H1 (cell line): ENCODE measurements at regions not wholly inside any gene's neighbourhood (a gene's known extent, or its start where the extent isn't known, plus 50 kb on each side); places are given as distances from the start of the nearest gene placed in this dataset.

Experiments used
- CTCF ChIA-PET: fragments of 300-600 bp; sonication (Branson Sonifier 250); formaldehyde crosslinking; loops from one replicate; lab custom pipeline; 2021; ENCODE audit not compliant: partially characterized antibody; lab: Charles Lee
- POLR2A ChIA-PET: fragments of 300-600 bp; sonication (Branson Sonifier 250); formaldehyde crosslinking; loops from one replicate; lab custom pipeline; 2021; ENCODE audit warnings: inconsistent platforms; ENCODE audit not compliant: partially characterized antibody; lab: Charles Lee
- DNase-seq, 2 experiments: peaks; one replicate each; pipeline versions ENCODE4 v3.0.0 to v3.0.0-alpha.2; 2010 to 2022; ENCODE audit warnings: low spot score in 2 of 2, low read depth in 1 of 2, mixed read lengths in 1 of 2
- FAIRE-seq: peaks from 2 replicates; lab custom pipeline; 2011; peaks lifted over from hg19 to GRCh38; lab: Jason Lieb, UNC
- H2AFZ ChIP-seq: 2 replicates; pipeline ENCODE4 v1.8.1; 2012; ENCODE audit warnings: low read length, inconsistent platforms
- H2AK5ac ChIP-seq: 2 replicates; pipeline ENCODE4 v1.6.1; 2013; ENCODE audit warnings: low read depth, low read length
- H2BK120ac ChIP-seq: replicated peaks from 2 replicates; pipeline ENCODE3; 2013; ENCODE audit warnings: low read depth, low read length, inconsistent platforms
- H2BK12ac ChIP-seq: 2 replicates; pipeline ENCODE4 v1.6.1; 2013; ENCODE audit warnings: low read depth, low read length
- H2BK15ac ChIP-seq: 2 replicates; pipeline ENCODE4 v1.6.1; 2013; ENCODE audit warnings: low read length
- H2BK20ac ChIP-seq: 2 replicates; pipeline ENCODE4 v1.6.1; 2013; ENCODE audit warnings: low read length
- H2BK5ac ChIP-seq: 2 replicates; pipeline ENCODE4 v1.6.1; 2013; ENCODE audit warnings: low read depth, low read length
- H3K14ac ChIP-seq: 2 replicates; pipeline ENCODE4 v1.6.1; 2013; ENCODE audit warnings: inconsistent platforms; ENCODE audit not compliant: insufficient read length
- H3K18ac ChIP-seq: 2 replicates; pipeline ENCODE4 v1.6.1; 2013; ENCODE audit warnings: low read length; ENCODE audit errors: extremely low read depth
- H3K23ac ChIP-seq: 2 replicates; pipeline ENCODE4 v1.6.1; 2013; ENCODE audit warnings: inconsistent platforms; ENCODE audit not compliant: insufficient read length
- H3K23me2 ChIP-seq: 2 replicates; pipeline ENCODE4 v1.6.1; 2013; ENCODE audit warnings: low read depth, low read length
- H3K27ac ChIP-seq: 2 replicates; pipeline ENCODE4 v1.6.1; 2011; ENCODE audit warnings: low read depth, low read length, inconsistent platforms
- H3K27me3 ChIP-seq, 4 experiments: replicated peaks in 1 of 4; 1 replicate in 1 of 4; 2 replicates in 3 of 4; pipeline versions ENCODE4 v1.6.1 to v1.8.1; 2011 to 2013; ENCODE audit warnings: low read length in 3 of 4, mild to moderate bottlenecking in 3 of 4, inconsistent platforms in 2 of 4, mixed read lengths in 2 of 4, moderate library complexity in 1 of 4; ENCODE audit not compliant: control insufficient read depth in 3 of 4, insufficient read depth in 3 of 4; ENCODE audit errors: extremely low read depth in 1 of 4
- H3K36me3 ChIP-seq, 4 experiments: 2 replicates each; pipeline versions ENCODE4 v1.6.1 to v1.8.1; 2011 to 2013; ENCODE audit warnings: mild to moderate bottlenecking in 4 of 4, low read length in 3 of 4, moderate library complexity in 2 of 4, control low read depth in 1 of 4, inconsistent platforms in 1 of 4; ENCODE audit not compliant: insufficient read depth in 4 of 4, control insufficient read depth in 2 of 4
- H3K4ac ChIP-seq: replicated peaks from 2 replicates; pipeline ENCODE3; 2013; ENCODE audit warnings: low read length, low read depth, mixed read lengths, inconsistent platforms; ENCODE audit not compliant: insufficient read length
- H3K4me1 ChIP-seq, 4 experiments: replicated peaks in 1 of 4; 1 replicate in 1 of 4; 2 replicates in 3 of 4; pipeline versions ENCODE4 v1.6.1 to v1.8.1; 2011 to 2013; ENCODE audit warnings: low read length in 3 of 4, inconsistent platforms in 2 of 4, mixed read lengths in 1 of 4; ENCODE audit not compliant: insufficient read depth in 4 of 4, control insufficient read depth in 3 of 4
- H3K4me2 ChIP-seq, 2 experiments: 2 replicates each; pipeline versions ENCODE4 v1.6.1 to v1.8.1; 2011 to 2013; ENCODE audit warnings: low read depth in 2 of 2, low read length in 2 of 2, control low read depth in 1 of 2, inconsistent platforms in 1 of 2, mild to moderate bottlenecking in 1 of 2; ENCODE audit not compliant: insufficient read depth in 1 of 2
- H3K4me3 ChIP-seq, 4 experiments: fragments of 200-600, 300-600 bp in 1 of 4; sonication (generic), shearing (Covaris generic), sonication (Bioruptor Twin) in 1 of 4; 2 replicates each; pipeline versions ENCODE4 v1.5.1 to v1.8.1; 2011 to 2016; ENCODE audit warnings: low read length in 4 of 4, low read depth in 3 of 4, control low read depth in 2 of 4, inconsistent platforms in 2 of 4, mild to moderate bottlenecking in 2 of 4, mixed read lengths in 1 of 4, moderate library complexity in 1 of 4; ENCODE audit not compliant: insufficient read depth in 2 of 4; ENCODE audit errors: extremely low read depth in 1 of 4
- H3K56ac ChIP-seq: replicated peaks from 2 replicates; pipeline ENCODE3; 2013; ENCODE audit warnings: low read depth, mild to moderate bottlenecking, mixed read lengths, low read length, inconsistent platforms; ENCODE audit not compliant: insufficient read length
- H3K79me1 ChIP-seq: 2 replicates; pipeline ENCODE4 v1.6.1; 2013; ENCODE audit warnings: low read depth, low read length, control low read depth
- H3K79me2 ChIP-seq, 2 experiments: 2 replicates each; pipeline versions ENCODE4 v1.6.1 to v1.8.1; 2012 to 2013; ENCODE audit warnings: low read length in 2 of 2, mild to moderate bottlenecking in 2 of 2, inconsistent platforms in 1 of 2; ENCODE audit not compliant: insufficient read depth in 2 of 2, control insufficient read depth in 1 of 2
- H3K9ac ChIP-seq, 4 experiments: replicated peaks in 1 of 4; 1 replicate in 1 of 4; 2 replicates in 3 of 4; pipeline versions ENCODE4 v1.6.1 to v1.8.1; 2011 to 2013; ENCODE audit warnings: low read depth in 3 of 4, low read length in 3 of 4, control low read depth in 2 of 4, mild to moderate bottlenecking in 2 of 4, moderate library complexity in 2 of 4, inconsistent platforms in 1 of 4; ENCODE audit errors: extremely low read depth in 1 of 4
- H3K9me3 ChIP-seq, 2 experiments: 2 replicates each; pipeline versions ENCODE4 v1.6.1 to v1.8.1; 2012 to 2013; ENCODE audit warnings: mild to moderate bottlenecking in 2 of 2, moderate library complexity in 2 of 2, control low read depth in 1 of 2, inconsistent platforms in 1 of 2, low read depth in 1 of 2, low read length in 1 of 2, mixed read lengths in 1 of 2; ENCODE audit not compliant: insufficient read depth in 2 of 2
- H4K20me1 ChIP-seq, 2 experiments: replicated peaks in 1 of 2; 2 replicates each; pipeline versions ENCODE3 to v1.8.1; 2011 to 2013; ENCODE audit warnings: inconsistent platforms in 2 of 2, low read length in 2 of 2, mild to moderate bottlenecking in 1 of 2; ENCODE audit not compliant: insufficient read depth in 2 of 2, control insufficient read depth in 1 of 2
- H4K5ac ChIP-seq: 2 replicates; pipeline ENCODE4 v1.6.1; 2013; ENCODE audit warnings: low read length, low read depth, mixed read lengths, inconsistent platforms; ENCODE audit not compliant: insufficient read length
- H4K8ac ChIP-seq: 2 replicates; pipeline ENCODE4 v1.8.0; 2013; ENCODE audit warnings: mild to moderate bottlenecking, moderate library complexity, low read length, inconsistent platforms; ENCODE audit not compliant: insufficient read depth; ENCODE audit errors: extremely low read depth
- H4K91ac ChIP-seq: replicated peaks from 2 replicates; pipeline ENCODE3; 2013; ENCODE audit warnings: low read length, mixed read lengths, inconsistent platforms; ENCODE audit not compliant: insufficient read length
- BRCA1 ChIP-seq: IDR thresholded peaks from 2 replicates; pipeline ENCODE4 v1.6.1; 2012; ENCODE audit warnings: low read depth, low read length, improper control_type of control experiment
- EP300 ChIP-seq, 2 experiments: IDR thresholded peaks; 1 replicate in 1 of 2; 2 replicates in 1 of 2; pipeline ENCODE4 v1.6.1; 2011 to 2012; ENCODE audit warnings: low read depth in 2 of 2, low read length in 2 of 2, mild to moderate bottlenecking in 2 of 2, borderline replicate concordance in 1 of 2, inconsistent platforms in 1 of 2, moderate library complexity in 1 of 2
- EZH2 ChIP-seq: fragments of 200-600 bp; sonication (generic); IDR thresholded peaks from 2 replicates; pipeline ENCODE4 v1.7.1; 2012; ENCODE audit warnings: low read depth, mild to moderate bottlenecking, moderate library complexity, low read length, inconsistent platforms; ENCODE audit not compliant: severe bottlenecking
- JUN ChIP-seq: IDR thresholded peaks from 2 replicates; pipeline ENCODE4 v1.6.1; 2011; ENCODE audit warnings: low read depth, mild to moderate bottlenecking, improper control_type of control experiment, low read length
- RBBP5 ChIP-seq: IDR thresholded peaks from 2 replicates; pipeline ENCODE4 v1.7.1; 2012; ENCODE audit warnings: low read depth, mild to moderate bottlenecking, inconsistent platforms, low read length, moderate library complexity, borderline replicate concordance
- RFX5 ChIP-seq: IDR thresholded peaks from 2 replicates; pipeline ENCODE4 v1.6.1; 2011; ENCODE audit warnings: low read depth, low read length, improper control_type of control experiment, borderline replicate concordance
- WGBS, 2 experiments: shearing (Covaris generic) in 1 of 2; methylation state at CpG; one replicate each; pipeline versions ENCODE4 v1.1.6 to v1.1.7; 2013 to 2015; ENCODE audit warnings: low lambda C conversion rate in 2 of 2, mixed read lengths in 2 of 2, inconsistent platforms in 1 of 2, low coverage in 1 of 2, missing lambda C conversion rate in 1 of 2; ENCODE audit not compliant: insufficient replicate concordance in 2 of 2, insufficient coverage in 1 of 2, insufficient read length in 1 of 2; ENCODE audit errors: extremely low coverage in 1 of 2, missing lambda C conversion rate in 1 of 2; 5-methylcytosine and 5-hydroxymethylcytosine counted together
- TF ChIP-seq, protein P1 (sequence below): IDR thresholded peaks from 2 replicates; pipeline ENCODE4 v1.6.1; 2012; ENCODE audit warnings: low read length, inconsistent platforms
- TF ChIP-seq, protein P2 (sequence below): IDR thresholded peaks from 2 replicates; pipeline ENCODE4 v1.6.1; 2012; ENCODE audit warnings: inconsistent platforms
- TF ChIP-seq, protein P3 (sequence below), 3 experiments: IDR thresholded peaks; 1 replicate in 2 of 3; 2 replicates in 1 of 3; pipeline versions ENCODE4 v1.5.1 to v1.6.1; 2011; ENCODE audit warnings: low read length in 3 of 3, mild to moderate bottlenecking in 3 of 3, inconsistent platforms in 2 of 3, low read depth in 1 of 3, moderate library complexity in 1 of 3; ENCODE audit not compliant: insufficient read depth in 1 of 3; ENCODE audit errors: control extremely low read depth in 1 of 3

DNA sequence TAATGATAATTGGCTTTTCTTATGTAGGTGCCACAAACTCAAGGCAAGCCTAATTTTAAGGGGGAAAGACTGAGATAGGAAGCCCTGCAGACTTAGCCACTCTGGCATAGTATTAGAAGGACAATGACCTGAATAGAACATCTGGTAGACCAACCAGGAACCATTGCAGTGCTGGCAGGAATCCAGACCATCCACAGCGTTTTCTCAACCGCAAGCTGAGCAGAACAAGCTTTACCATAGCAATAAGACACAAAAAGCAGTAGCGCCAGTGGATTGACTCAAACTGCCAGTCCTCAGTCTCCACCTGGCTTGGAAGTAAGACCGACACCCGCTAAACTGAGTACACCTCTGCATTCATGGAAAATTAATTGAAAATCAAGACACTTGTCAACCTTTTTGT is 141.3 kb upstream of the LPAR1 start:
- Histone ChIP-seq H2BK20ac (no peak overlapping the region), H3K9me3 (no peaks in the 10 kb centered on the region), H3K56ac (no peak overlapping the region), H3K4me2 (no peak overlapping the region), H3K23ac (no peak overlapping the region), H2BK120ac (no peak overlapping the region), H3K79me2 (no peaks in the 10 kb centered on the region), H2BK5ac (no peak overlapping the region), H3K79me1 (no peaks in the 10 kb centered on the region), H3K27ac (no peak overlapping the region), H3K18ac (no peak overlapping the region), H3K36me3 (no peaks in the 10 kb centered on the region), H2AFZ (peak overlapping the region; percentile 1; the same call in 1 of the 2 replicates), H4K91ac (no peak overlapping the region), H4K5ac (no peak overlapping the region), H3K9ac (no peak overlapping the region), H3K23me2 (no peaks in the 10 kb centered on the region), H3K4me3 (no peak overlapping the region), H4K20me1 (no peaks in the 10 kb centered on the region), H3K27me3 (no peaks in the 10 kb centered on the region), H2BK12ac (no peak overlapping the region), H3K14ac (no peak overlapping the region), H4K8ac (no peak overlapping the region), H3K4me1 (no peaks in the 10 kb centered on the region), H2BK15ac (no peak overlapping the region), H3K4ac (no peak overlapping the region), H2AK5ac (no peak overlapping the region)
- DNase-seq: no peak
- ChIA-PET POLR2A (no interaction called here), CTCF (no interaction called here)
- WGBS, 2 experiments: 94% methylated on average over 5 of the region's 5 CpGs; no CpG with 5 or more reads in 1 of the 2 experiments
- FAIRE-seq: no peak
- TF ChIP-seq, protein P1, sequence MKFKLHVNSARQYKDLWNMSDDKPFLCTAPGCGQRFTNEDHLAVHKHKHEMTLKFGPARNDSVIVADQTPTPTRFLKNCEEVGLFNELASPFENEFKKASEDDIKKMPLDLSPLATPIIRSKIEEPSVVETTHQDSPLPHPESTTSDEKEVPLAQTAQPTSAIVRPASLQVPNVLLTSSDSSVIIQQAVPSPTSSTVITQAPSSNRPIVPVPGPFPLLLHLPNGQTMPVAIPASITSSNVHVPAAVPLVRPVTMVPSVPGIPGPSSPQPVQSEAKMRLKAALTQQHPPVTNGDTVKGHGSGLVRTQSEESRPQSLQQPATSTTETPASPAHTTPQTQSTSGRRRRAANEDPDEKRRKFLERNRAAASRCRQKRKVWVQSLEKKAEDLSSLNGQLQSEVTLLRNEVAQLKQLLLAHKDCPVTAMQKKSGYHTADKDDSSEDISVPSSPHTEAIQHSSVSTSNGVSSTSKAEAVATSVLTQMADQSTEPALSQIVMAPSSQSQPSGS: no peak
- TF ChIP-seq BRCA1: no peak
- no peak for TF ChIP-seq EZH2
- TF ChIP-seq, protein P2, sequence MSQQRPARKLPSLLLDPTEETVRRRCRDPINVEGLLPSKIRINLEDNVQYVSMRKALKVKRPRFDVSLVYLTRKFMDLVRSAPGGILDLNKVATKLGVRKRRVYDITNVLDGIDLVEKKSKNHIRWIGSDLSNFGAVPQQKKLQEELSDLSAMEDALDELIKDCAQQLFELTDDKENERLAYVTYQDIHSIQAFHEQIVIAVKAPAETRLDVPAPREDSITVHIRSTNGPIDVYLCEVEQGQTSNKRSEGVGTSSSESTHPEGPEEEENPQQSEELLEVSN: no peak
- TF ChIP-seq EP300 (IDR thresholded peaks at IDR 0.05; ENCODE audit: borderline replicate concordance in 1 of 2, low read depth in 2 of 2, low read length in 2 of 2): no peak
- no peak for TF ChIP-seq RBBP5
- TF ChIP-seq, protein P3, sequence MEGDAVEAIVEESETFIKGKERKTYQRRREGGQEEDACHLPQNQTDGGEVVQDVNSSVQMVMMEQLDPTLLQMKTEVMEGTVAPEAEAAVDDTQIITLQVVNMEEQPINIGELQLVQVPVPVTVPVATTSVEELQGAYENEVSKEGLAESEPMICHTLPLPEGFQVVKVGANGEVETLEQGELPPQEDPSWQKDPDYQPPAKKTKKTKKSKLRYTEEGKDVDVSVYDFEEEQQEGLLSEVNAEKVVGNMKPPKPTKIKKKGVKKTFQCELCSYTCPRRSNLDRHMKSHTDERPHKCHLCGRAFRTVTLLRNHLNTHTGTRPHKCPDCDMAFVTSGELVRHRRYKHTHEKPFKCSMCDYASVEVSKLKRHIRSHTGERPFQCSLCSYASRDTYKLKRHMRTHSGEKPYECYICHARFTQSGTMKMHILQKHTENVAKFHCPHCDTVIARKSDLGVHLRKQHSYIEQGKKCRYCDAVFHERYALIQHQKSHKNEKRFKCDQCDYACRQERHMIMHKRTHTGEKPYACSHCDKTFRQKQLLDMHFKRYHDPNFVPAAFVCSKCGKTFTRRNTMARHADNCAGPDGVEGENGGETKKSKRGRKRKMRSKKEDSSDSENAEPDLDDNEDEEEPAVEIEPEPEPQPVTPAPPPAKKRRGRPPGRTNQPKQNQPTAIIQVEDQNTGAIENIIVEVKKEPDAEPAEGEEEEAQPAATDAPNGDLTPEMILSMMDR (IDR thresholded peaks at IDR 0.05; ENCODE audit: control extremely low read depth in 1 of 3, insufficient read depth in 1 of 3, low read depth in 1 of 3, low read length in 3 of 3): no peak
- TF ChIP-seq JUN: no peak
- TF ChIP-seq RFX5: no peak
